ENCODE measurements at regions not wholly inside any gene's neighbourhood (a gene's known extent, or its start where the extent isn't known, plus 50 kb on each side); places are given as distances from the start of the nearest gene placed in this dataset.

- no peak for DNase-seq
Observed at GRCh38 chr3:79824166-79824565, 56.4 kb upstream of the ROBO1 start.

GRCh38 chr3:79822076-79822475, 54.3 kb upstream of the ROBO1 start:
- no peak for DNase-seq

DNA sequence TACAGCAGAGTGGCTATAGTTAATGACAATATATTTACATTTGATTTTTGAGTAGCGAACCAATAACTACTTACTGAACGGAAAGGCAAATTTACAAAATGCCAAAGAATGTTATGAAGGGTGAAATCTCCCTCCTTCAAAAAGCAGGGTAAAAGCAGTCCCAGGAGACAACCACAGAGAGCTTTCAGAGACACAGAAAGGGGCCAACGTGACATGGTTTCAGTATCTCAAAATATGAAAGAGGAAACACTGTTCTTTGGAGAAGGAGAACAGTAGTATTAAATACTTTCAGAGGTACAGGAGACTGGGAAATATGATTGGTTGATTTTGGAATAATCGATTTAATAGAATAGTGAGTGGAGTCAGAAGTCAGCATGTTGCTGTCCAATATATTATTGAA, 52.3 kb upstream of the ROBO1 start:
- no peak for DNase-seq

GRCh38 chr3:79818015-79818414, 50.2 kb upstream of the ROBO1 start:
- no peak for DNase-seq

Data from T1000 (cell line).